ENCODE measurements at regions not wholly inside any gene's neighbourhood (a gene's known extent, or its start where the extent isn't known, plus 50 kb on each side); places are given as distances from the start of the nearest gene placed in this dataset.

DNA sequence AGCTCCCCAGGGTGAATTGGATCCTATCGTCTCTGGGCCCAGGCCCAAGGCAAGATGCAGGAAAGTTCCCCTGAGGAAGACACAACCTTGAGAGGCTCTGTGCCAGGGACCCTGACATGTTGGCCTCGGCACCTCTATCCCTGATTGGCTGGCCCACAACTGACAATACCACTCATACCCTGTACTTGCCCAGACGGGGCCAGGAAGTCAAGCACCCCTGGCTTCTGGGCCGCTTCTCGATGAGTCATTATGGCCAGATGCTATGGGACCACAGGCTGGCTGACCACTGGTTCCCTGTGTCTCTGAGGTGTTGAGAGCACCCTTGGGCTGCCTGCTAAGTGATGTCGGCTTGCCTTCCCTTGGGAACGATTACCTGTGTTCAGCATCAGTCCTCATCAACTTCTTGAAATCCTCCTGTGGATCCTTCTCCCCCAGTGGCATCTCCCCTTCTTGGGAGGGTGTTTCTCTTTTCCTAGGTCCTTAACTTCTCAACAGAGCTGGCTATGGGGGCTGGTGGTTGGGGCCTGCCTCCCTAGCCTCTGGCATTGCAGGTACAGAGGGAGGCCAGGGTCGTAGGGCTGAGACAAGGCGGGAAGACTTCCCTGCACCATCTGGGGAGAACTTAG is 54.5 kb upstream of the MAMLD1 start:
- Histone ChIP-seq H3K4me1 (ENCODE audit: insufficient read depth) (no peaks in the 10 kb centered on the region), H3K4me3 (no peak overlapping the region), H3K36me3 (replicated peaks; ENCODE audit: insufficient read depth, low read depth) (no peaks in the 10 kb centered on the region), H4K20me1 (ENCODE audit: insufficient read depth, poor library complexity, severe bottlenecking) (no peaks in the 10 kb centered on the region), H3K27me3 (no peaks in the 10 kb centered on the region), H3K79me2 (no peaks in the 10 kb centered on the region), H2AFZ (no peak overlapping the region), H3K9me3 (ENCODE audit: low read depth) (no peaks in the 10 kb centered on the region), H3K4me2 (no peak overlapping the region), H3K9me2 (replicated peaks; ENCODE audit: insufficient read depth) (no peaks in the 10 kb centered on the region), H3K27ac (no peak overlapping the region)
- 76% methylated on average over 9 of the region's 9 CpGs for WGBS (ENCODE audit: low lambda C conversion rate, missing lambda C conversion rate)
- DNase-seq (ENCODE audit: low spot score) = no peak
- no peak for TF ChIP-seq EZH2 (IDR thresholded peaks at IDR 0.05; ENCODE audit: borderline replicate concordance)
- TF ChIP-seq, protein P1, sequence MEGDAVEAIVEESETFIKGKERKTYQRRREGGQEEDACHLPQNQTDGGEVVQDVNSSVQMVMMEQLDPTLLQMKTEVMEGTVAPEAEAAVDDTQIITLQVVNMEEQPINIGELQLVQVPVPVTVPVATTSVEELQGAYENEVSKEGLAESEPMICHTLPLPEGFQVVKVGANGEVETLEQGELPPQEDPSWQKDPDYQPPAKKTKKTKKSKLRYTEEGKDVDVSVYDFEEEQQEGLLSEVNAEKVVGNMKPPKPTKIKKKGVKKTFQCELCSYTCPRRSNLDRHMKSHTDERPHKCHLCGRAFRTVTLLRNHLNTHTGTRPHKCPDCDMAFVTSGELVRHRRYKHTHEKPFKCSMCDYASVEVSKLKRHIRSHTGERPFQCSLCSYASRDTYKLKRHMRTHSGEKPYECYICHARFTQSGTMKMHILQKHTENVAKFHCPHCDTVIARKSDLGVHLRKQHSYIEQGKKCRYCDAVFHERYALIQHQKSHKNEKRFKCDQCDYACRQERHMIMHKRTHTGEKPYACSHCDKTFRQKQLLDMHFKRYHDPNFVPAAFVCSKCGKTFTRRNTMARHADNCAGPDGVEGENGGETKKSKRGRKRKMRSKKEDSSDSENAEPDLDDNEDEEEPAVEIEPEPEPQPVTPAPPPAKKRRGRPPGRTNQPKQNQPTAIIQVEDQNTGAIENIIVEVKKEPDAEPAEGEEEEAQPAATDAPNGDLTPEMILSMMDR (IDR thresholded peaks at IDR 0.05; ENCODE audit: poor library complexity) = no peak
- TF ChIP-seq EZH2phosphoT487 (IDR thresholded peaks at IDR 0.05; ENCODE audit: low read depth, severe bottlenecking, unreplicated experiment) = no peak

DNA sequence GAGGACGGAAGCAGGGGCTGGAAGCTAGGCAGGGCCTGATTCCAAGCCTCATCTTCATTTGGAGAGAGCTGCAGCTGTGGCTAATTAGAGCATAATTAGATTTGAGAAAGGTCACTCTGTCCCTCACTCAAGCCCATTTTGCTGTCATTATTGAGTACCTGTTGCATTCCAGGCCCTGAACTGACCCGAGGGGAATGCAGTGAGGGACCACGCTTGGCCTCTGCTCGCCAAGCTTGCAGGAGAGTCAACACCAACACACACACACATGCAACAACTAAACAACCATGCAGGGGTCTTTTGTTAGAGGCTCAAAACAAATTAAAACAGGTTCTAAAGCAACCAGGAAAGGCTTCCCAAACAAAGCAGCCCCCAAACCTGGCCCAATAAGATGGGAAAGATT is 52.7 kb upstream of the MAMLD1 start:
- no peaks in the 10 kb centered on the region for H3K36me3 ChIP-seq (replicated peaks; ENCODE audit: insufficient read depth, low read depth)
- no peak for DNase-seq (ENCODE audit: low spot score)
- no peaks in the 10 kb centered on the region for H3K9me3 ChIP-seq (ENCODE audit: low read depth)
- no peak overlapping the region for H3K4me3 ChIP-seq
- no peaks in the 10 kb centered on the region for H3K79me2 ChIP-seq
- no peaks in the 10 kb centered on the region for H3K27me3 ChIP-seq
- TF ChIP-seq, protein P1 (IDR thresholded peaks at IDR 0.05; ENCODE audit: poor library complexity) = no peak
- TF ChIP-seq EZH2 (IDR thresholded peaks at IDR 0.05; ENCODE audit: borderline replicate concordance) = no peak
- no peak for TF ChIP-seq EZH2phosphoT487 (IDR thresholded peaks at IDR 0.05; ENCODE audit: low read depth, severe bottlenecking, unreplicated experiment)
- no peak overlapping the region for H3K4me2 ChIP-seq
- no peaks in the 10 kb centered on the region for H4K20me1 ChIP-seq (ENCODE audit: insufficient read depth, poor library complexity, severe bottlenecking)
- no peaks in the 10 kb centered on the region for H3K4me1 ChIP-seq (ENCODE audit: insufficient read depth)
- no peak overlapping the region for H2AFZ ChIP-seq
- no peak overlapping the region for H3K27ac ChIP-seq
- WGBS (ENCODE audit: low lambda C conversion rate, missing lambda C conversion rate) = 66% methylated on average over 4 of the region's 4 CpGs
- H3K9me2 ChIP-seq (replicated peaks; ENCODE audit: insufficient read depth) = no peaks in the 10 kb centered on the region

GRCh38 chrX:150310881-150311280 is 52.2 kb upstream of the MAMLD1 start:
- H3K4me1 ChIP-seq (ENCODE audit: insufficient read depth) = no peaks in the 10 kb centered on the region
- H3K27ac ChIP-seq = no peak overlapping the region
- no peaks in the 10 kb centered on the region for H4K20me1 ChIP-seq (ENCODE audit: insufficient read depth, poor library complexity, severe bottlenecking)
- no peak for TF ChIP-seq EZH2 (IDR thresholded peaks at IDR 0.05; ENCODE audit: borderline replicate concordance)
- TF ChIP-seq, protein P1 (IDR thresholded peaks at IDR 0.05; ENCODE audit: poor library complexity) = no peak
- TF ChIP-seq EZH2phosphoT487 (IDR thresholded peaks at IDR 0.05; ENCODE audit: low read depth, severe bottlenecking, unreplicated experiment) = no peak
- no peak overlapping the region for H2AFZ ChIP-seq
- H3K36me3 ChIP-seq (replicated peaks; ENCODE audit: insufficient read depth, low read depth) = no peaks in the 10 kb centered on the region
- 85% methylated on average over 1 of the region's 1 CpG for WGBS (ENCODE audit: low lambda C conversion rate, missing lambda C conversion rate)
- DNase-seq (ENCODE audit: low spot score) = no peak
- H3K79me2 ChIP-seq = no peaks in the 10 kb centered on the region
- H3K9me2 ChIP-seq (replicated peaks; ENCODE audit: insufficient read depth) = no peaks in the 10 kb centered on the region
- no peaks in the 10 kb centered on the region for H3K9me3 ChIP-seq (ENCODE audit: low read depth)
- H3K4me2 ChIP-seq = no peak overlapping the region
- no peak overlapping the region for H3K4me3 ChIP-seq
- H3K27me3 ChIP-seq = no peaks in the 10 kb centered on the region
